ENCODE measurements at regions not wholly inside any gene's neighbourhood (a gene's known extent, or its start where the extent isn't known, plus 50 kb on each side); places are given as distances from the start of the nearest gene placed in this dataset.
A peak's percentile ranks its signal among the peaks of the same experiment; 100 is the strongest.
"Not testable (repeated sequence)": the region's sequence is repeated elsewhere in the genome, so short reads cannot be mapped to it uniquely, and the experiment has no call there.

DNA sequence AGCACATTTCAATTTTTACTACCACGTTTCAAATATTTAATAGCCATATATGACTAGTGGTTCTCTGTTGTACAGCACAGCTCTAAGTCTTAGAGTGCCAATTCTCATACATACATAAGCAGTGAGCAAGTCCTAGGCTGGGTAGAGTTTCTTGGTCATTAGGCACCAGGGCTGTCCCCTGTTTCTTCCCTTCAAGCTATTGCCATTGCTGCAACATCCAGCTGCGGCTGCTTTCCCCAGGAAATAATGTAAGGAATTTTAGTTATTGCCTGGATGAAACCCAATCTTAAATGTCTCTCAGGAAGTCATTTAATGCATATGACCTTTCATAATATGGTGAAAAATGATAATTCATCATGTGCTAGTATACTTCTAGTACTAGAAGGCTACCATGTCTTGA is 74.1 kb upstream of the PPP3CA start:
- no peak for DNase-seq (ENCODE audit: low read depth in 1 of 2, low spot score in 1 of 2)

DNA sequence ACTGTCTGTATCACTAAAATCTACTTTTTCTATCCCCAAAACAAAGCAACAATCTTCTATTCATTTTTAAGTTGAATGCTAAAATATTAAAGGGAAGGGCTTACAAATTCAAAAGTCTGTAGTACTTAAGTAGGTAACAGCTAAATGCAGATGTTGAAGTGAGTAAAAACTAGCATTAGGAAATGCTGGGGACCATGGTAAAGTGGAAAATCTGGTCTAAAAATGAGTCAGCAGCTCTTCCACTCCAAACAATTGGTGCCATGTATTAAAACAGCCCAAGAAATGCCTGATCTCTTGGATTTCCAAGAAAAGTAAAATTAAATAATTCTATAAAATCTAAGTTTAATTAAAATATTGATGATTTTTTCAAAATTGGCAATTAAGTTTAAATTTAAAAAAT is 73.3 kb upstream of the PPP3CA start:
- DNase-seq (ENCODE audit: low read depth in 1 of 2, low spot score in 1 of 2), result no peak

DNA sequence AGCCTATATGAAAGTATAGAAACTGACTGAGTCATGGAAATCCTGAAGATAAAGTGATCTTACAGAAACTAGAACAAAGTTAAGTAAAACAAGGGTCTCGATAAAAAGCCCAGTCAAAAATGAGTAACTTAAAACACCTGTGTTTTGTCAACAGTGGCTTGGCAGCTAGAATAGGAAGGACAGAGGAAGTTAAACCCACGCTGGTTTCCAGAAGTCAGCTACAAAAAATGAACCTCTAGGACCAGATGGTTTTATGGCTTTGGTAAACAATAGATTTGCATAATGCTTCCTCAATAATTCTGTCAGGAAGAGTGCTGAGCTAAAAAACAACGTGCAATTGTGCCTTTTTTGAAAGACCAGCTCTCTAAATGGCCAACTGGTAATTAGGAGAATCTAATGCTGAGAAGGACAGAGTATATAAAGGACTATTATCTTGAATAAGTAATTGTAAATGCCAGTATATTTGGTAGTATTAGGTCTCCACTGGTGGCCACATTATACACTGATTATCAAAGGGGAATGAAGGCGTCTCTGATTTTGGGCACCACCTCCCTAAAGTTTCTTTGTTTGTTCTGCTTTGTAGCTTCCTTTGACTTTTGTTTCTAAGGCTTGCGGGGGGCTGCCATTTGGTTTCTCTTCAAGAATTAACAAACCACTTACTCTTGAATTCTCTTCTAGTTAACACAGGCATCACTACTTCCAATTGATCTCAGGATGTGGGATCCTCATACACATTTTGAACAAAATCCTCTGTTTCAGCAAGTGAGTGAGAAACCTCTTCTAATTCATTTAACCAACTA is 72.2 kb upstream of the PPP3CA start:
- no peak for DNase-seq (ENCODE audit: low read depth in 1 of 2, low spot score in 1 of 2)

DNA sequence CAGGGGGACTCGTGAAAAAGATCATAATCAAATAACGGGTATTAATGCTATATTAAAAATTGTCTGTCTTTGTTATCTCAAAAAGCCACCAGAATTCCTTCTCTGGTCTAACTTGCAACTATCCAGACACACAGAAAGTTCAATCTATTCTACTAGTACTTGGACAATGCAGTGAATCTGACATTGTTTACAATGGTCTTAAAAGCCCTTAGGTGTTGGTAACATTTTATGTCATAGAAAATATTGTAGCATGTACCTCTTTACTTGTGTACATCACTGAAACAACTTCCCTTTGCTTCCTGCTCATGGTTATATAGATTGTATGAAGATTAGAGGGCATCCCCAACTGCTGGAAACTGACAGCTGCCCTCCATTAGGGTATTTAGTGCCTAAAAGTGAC is 71.1 kb upstream of the PPP3CA start:
- DNase-seq (ENCODE audit: low read depth in 1 of 2, low spot score in 1 of 2), result no peak

DNA sequence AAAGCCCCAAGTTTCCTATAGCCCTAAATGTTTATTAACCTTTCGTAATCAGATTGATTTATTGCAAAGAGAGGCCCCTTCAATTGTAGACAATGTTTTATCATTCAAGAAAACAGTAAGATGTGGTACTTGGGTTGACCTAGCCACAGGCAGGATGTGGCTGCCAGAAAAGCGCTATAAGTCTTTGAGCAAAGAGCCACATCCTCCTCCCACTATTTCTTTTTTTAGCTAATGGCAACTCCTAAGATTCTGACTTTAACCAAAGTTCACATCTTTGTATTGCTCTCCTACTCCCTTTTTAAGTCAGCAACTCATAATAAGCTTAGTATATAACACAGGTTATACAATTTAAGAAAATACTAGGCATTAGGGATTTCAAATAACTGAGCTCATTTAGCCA is 70.7 kb upstream of the PPP3CA start:
- peak in 1 of 2 donors; percentile 16 for DNase-seq (ENCODE audit: low read depth in 1 of 2, low spot score in 1 of 2)

- DNase-seq (ENCODE audit: low read depth in 1 of 2, low spot score in 1 of 2), result no peak
Measured at GRCh38 chr4:101417046-101417445, 69.7 kb upstream of the PPP3CA start.

GRCh38 chr4:101415962-101416361 is 68.6 kb upstream of the PPP3CA start:
- no peak for DNase-seq (ENCODE audit: low read depth in 1 of 2, low spot score in 1 of 2)

DNA sequence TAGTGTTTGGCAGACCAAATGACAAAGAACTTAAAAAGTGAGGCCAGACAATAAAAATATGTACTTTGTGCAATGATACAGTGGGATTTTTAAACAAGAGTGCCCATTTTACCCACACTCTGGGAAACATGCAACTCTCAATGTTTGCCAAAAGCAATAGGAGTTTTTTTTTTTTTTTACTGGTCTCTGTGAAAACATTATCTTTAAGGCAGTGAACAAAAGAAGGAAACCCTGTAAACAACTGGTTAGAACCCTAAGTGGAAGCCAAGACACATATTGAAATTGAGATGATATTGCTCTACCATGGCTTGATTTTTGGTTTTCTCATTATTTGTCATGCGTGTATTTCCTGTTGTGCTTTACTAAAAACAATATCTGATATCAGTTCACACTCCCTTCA is 67.2 kb upstream of the PPP3CA start:
- no peak for DNase-seq (ENCODE audit: low read depth in 1 of 2, low spot score in 1 of 2)

DNA sequence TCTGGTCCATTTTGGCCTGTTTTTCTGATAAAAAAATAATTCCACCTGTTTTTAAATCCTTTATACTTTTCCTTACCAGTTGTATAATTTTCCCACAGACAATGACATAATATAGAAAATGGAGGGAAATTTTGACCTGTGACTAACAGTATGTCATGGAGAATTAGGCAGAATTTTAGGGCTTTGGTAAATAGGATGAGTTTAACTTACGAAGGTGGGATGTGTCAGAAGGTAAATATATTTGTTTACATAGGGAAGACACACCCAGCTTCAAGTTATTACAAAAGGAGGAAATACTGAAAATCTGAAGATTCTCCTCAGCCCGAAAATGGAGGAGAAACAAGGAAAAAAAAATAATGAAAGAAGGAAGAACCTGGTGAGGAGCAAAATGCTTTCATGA is 64.6 kb upstream of the PPP3CA start:
- no peak for DNase-seq (ENCODE audit: low read depth in 1 of 2, low spot score in 1 of 2)

DNA sequence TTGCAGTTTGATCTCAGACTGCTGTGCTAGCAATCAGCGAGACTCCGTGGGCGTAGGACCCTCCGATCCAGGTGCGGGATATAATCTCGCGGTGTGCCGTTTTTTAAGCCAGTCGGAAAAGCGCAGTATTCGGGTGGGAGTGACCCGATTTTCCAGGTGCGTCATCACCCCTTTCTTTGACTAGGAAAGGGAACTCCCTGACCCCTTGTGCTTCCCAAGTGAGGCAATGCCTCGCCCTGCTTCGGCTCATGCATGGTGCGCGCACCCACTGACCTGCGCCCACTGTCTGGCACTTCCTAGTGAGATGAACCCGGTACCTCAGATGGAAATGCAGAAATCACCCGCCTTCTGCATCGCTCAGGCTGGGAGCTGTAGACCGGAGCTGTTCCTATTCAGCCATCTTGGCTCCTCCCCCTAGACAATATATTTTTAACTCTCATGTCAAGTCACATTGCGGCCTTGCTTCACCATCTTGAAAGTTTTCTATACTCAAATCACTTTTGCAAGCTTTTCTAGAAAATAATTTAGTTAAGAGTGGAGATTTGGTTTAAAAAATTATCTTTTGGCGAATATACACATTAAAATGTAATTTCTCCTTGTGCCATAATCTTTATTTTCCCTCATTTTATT is 64.1 kb upstream of the PPP3CA start:
- not testable (repeated sequence) for DNase-seq (ENCODE audit: low read depth in 1 of 2, low spot score in 1 of 2)

GRCh38 chr4:101400096-101400495 is 52.8 kb upstream of the PPP3CA start:
- no peak for DNase-seq (ENCODE audit: low read depth in 1 of 2, low spot score in 1 of 2)

DNA sequence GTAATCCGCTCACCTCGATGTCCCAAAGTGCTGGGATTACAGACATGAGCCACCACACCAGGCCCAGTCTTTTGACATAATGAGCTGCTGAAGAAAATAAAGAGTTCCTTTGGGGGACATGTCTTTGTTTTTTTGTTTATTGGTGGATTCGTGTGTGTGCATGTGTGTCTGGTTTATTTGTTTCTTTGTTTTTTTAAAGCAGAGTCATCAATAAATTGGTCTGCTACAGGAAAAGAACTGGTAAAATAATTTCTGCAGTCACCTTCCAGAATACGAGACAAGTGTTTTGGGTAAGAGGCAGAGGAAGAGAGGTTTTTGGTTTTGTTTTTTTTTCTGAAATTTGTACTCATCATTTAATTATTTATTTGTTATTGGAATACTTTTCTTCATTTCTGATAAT is 51.5 kb upstream of the PPP3CA start:
- no peak for DNase-seq (ENCODE audit: low read depth in 1 of 2, low spot score in 1 of 2)

Data from stimulated activated CD4-positive, alpha-beta T cell treated with anti-CD3 and anti-CD28 coated beads, Interleukin-15, amount 100 ng/mL, for 1 hour (primary cell).